Osteoblast (primary cell): ENCODE measurements at regions not wholly inside any gene's neighbourhood (a gene's known extent, or its start where the extent isn't known, plus 50 kb on each side); places are given as distances from the start of the nearest gene placed in this dataset.

Source experiments
- DNase-seq: peaks from one replicate; pipeline ENCODE4 v3.0.0; 2011; ENCODE audit warnings: low spot score, mixed read lengths; ENCODE audit not compliant: insufficient read length; ENCODE audit errors: missing footprints
- H2AFZ ChIP-seq: 2 replicates; pipeline ENCODE4 v1.6.0; 2011; ENCODE audit warnings: mild to moderate bottlenecking, low read length
- H3K27ac ChIP-seq: 2 replicates; pipeline ENCODE4 v1.5.1; 2011; ENCODE audit warnings: mild to moderate bottlenecking, low read depth, low read length, moderate library complexity
- H3K27me3 ChIP-seq: 2 replicates; pipeline ENCODE4 v1.6.0; 2012; ENCODE audit warnings: mild to moderate bottlenecking, control low read depth, inconsistent platforms, low read length, moderate library complexity; ENCODE audit not compliant: insufficient read depth
- H3K36me3 ChIP-seq: 2 replicates; pipeline ENCODE4 v1.5.1; 2011; ENCODE audit warnings: mild to moderate bottlenecking, low read length, control low read depth, moderate library complexity; ENCODE audit not compliant: insufficient read depth
- H3K4me1 ChIP-seq: 2 replicates; pipeline ENCODE4 v1.5.1; 2011; ENCODE audit warnings: mild to moderate bottlenecking, low read length, control low read depth, moderate library complexity; ENCODE audit not compliant: insufficient read depth
- H3K4me2 ChIP-seq: 2 replicates; pipeline ENCODE4 v1.6.0; 2011; ENCODE audit warnings: mild to moderate bottlenecking, low read length; ENCODE audit not compliant: insufficient read depth
- H3K4me3 ChIP-seq: fragments of 200-600 bp; sonication (generic); 3 replicates; pipeline ENCODE4 v1.5.1; 2012; ENCODE audit warnings: mild to moderate bottlenecking, low read length, inconsistent platforms; ENCODE audit not compliant: insufficient read depth
- H3K79me2 ChIP-seq: 2 replicates; pipeline ENCODE4 v1.6.0; 2012; ENCODE audit warnings: mild to moderate bottlenecking, low read length, control low read depth, inconsistent platforms; ENCODE audit not compliant: insufficient read depth
- H3K9me3 ChIP-seq: 2 replicates; pipeline ENCODE4 v1.5.1; 2011; ENCODE audit warnings: low read depth, low read length, control low read depth
- H4K20me1 ChIP-seq: 2 replicates; pipeline ENCODE4 v1.6.0; 2012; ENCODE audit warnings: mild to moderate bottlenecking, low read length, control low read depth; ENCODE audit not compliant: insufficient read depth
- CTCF ChIP-seq: IDR thresholded peaks from 2 replicates; pipeline ENCODE4 v1.5.1; 2011; ENCODE audit warnings: mild to moderate bottlenecking, low read depth, low read length, moderate library complexity; ENCODE audit errors: extremely low read depth

- Histone ChIP-seq H3K27me3 (no peaks in the 10 kb centered on the region), H3K4me2 (peak overlapping the region; percentile 84), H3K4me1 (peaks cover 21% of the 10 kb centered on the region), H4K20me1 (no peaks in the 10 kb centered on the region), H3K36me3 (no peaks in the 10 kb centered on the region), H2AFZ (peak overlapping the region; percentile 87), H3K27ac (peak overlapping the region; percentile 83), H3K4me3 (peak overlapping the region; percentile 61), H3K9me3 (no peaks in the 10 kb centered on the region), H3K79me2 (no peaks in the 10 kb centered on the region)
- TF ChIP-seq CTCF, result no peak
- DNase-seq, result peak; percentile 97
Observed at GRCh38 chr18:59787998-59788790, 91.0 kb upstream of the CCBE1 start.

GRCh38 chr18:59784694-59785093 lies 87.5 kb upstream of the CCBE1 start:
- H3K9me3 ChIP-seq, result no peaks in the 10 kb centered on the region
- H3K4me1 ChIP-seq, result peaks cover 35% of the 10 kb centered on the region
- H3K4me3 ChIP-seq, result no peak overlapping the region
- H3K79me2 ChIP-seq, result no peaks in the 10 kb centered on the region
- H2AFZ ChIP-seq, result no peak overlapping the region
- no peak for TF ChIP-seq CTCF
- H3K27ac ChIP-seq, result no peak overlapping the region
- H3K27me3 ChIP-seq, result no peaks in the 10 kb centered on the region
- DNase-seq, result no peak
- H4K20me1 ChIP-seq, result no peaks in the 10 kb centered on the region
- no peak overlapping the region for H3K4me2 ChIP-seq
- no peaks in the 10 kb centered on the region for H3K36me3 ChIP-seq

- Histone ChIP-seq H4K20me1 (no peaks in the 10 kb centered on the region), H3K79me2 (no peaks in the 10 kb centered on the region), H3K4me1 (peaks cover 34% of the 10 kb centered on the region), H3K27me3 (no peaks in the 10 kb centered on the region), H3K36me3 (no peaks in the 10 kb centered on the region), H3K9me3 (no peaks in the 10 kb centered on the region), H3K27ac (peak overlapping the region; percentile 3), H2AFZ (peak overlapping the region; percentile 66), H3K4me2 (peak overlapping the region; percentile 5), H3K4me3 (no peak overlapping the region)
- TF ChIP-seq CTCF, result peak; percentile 74
- DNase-seq, result peak; percentile 87
Observed at GRCh38 chr18:59783138-59783537, 85.9 kb upstream of the CCBE1 start.

- H3K27me3 ChIP-seq, result no peaks in the 10 kb centered on the region
- H3K9me3 ChIP-seq, result no peaks in the 10 kb centered on the region
- no peaks in the 10 kb centered on the region for H3K79me2 ChIP-seq
- no peak overlapping the region for H3K4me3 ChIP-seq
- peak overlapping the region; percentile 65 for H3K4me2 ChIP-seq
- TF ChIP-seq CTCF, result no peak
- peak; percentile 79 for DNase-seq
- H3K36me3 ChIP-seq, result no peaks in the 10 kb centered on the region
- H2AFZ ChIP-seq, result no peak overlapping the region
- no peaks in the 10 kb centered on the region for H4K20me1 ChIP-seq
- H3K27ac ChIP-seq, result no peak overlapping the region
- peaks cover 22% of the 10 kb centered on the region for H3K4me1 ChIP-seq
Observed at GRCh38 chr18:59779979-59780378, 82.8 kb upstream of the CCBE1 start.
